H1 (cell line): ENCODE measurements at regions not wholly inside any gene's neighbourhood (a gene's known extent, or its start where the extent isn't known, plus 50 kb on each side); places are given as distances from the start of the nearest gene placed in this dataset.

Experiments used
- CTCF ChIA-PET: fragments of 300-600 bp; sonication (Branson Sonifier 250); formaldehyde crosslinking; loops from one replicate; lab custom pipeline; 2021; ENCODE audit not compliant: partially characterized antibody; lab: Charles Lee
- POLR2A ChIA-PET: fragments of 300-600 bp; sonication (Branson Sonifier 250); formaldehyde crosslinking; loops from one replicate; lab custom pipeline; 2021; ENCODE audit warnings: inconsistent platforms; ENCODE audit not compliant: partially characterized antibody; lab: Charles Lee
- DNase-seq, 2 experiments: peaks; one replicate each; pipeline versions ENCODE4 v3.0.0 to v3.0.0-alpha.2; 2010 to 2022; ENCODE audit warnings: low spot score in 2 of 2, low read depth in 1 of 2, mixed read lengths in 1 of 2
- FAIRE-seq: peaks from 2 replicates; lab custom pipeline; 2011; peaks lifted over from hg19 to GRCh38; lab: Jason Lieb, UNC
- H2AFZ ChIP-seq: 2 replicates; pipeline ENCODE4 v1.8.1; 2012; ENCODE audit warnings: low read length, inconsistent platforms
- H2AK5ac ChIP-seq: 2 replicates; pipeline ENCODE4 v1.6.1; 2013; ENCODE audit warnings: low read depth, low read length
- H2BK120ac ChIP-seq: replicated peaks from 2 replicates; pipeline ENCODE3; 2013; ENCODE audit warnings: low read depth, low read length, inconsistent platforms
- H2BK12ac ChIP-seq: 2 replicates; pipeline ENCODE4 v1.6.1; 2013; ENCODE audit warnings: low read depth, low read length
- H2BK15ac ChIP-seq: 2 replicates; pipeline ENCODE4 v1.6.1; 2013; ENCODE audit warnings: low read length
- H2BK20ac ChIP-seq: 2 replicates; pipeline ENCODE4 v1.6.1; 2013; ENCODE audit warnings: low read length
- H2BK5ac ChIP-seq: 2 replicates; pipeline ENCODE4 v1.6.1; 2013; ENCODE audit warnings: low read depth, low read length
- H3K14ac ChIP-seq: 2 replicates; pipeline ENCODE4 v1.6.1; 2013; ENCODE audit warnings: inconsistent platforms; ENCODE audit not compliant: insufficient read length
- H3K18ac ChIP-seq: 2 replicates; pipeline ENCODE4 v1.6.1; 2013; ENCODE audit warnings: low read length; ENCODE audit errors: extremely low read depth
- H3K23ac ChIP-seq: 2 replicates; pipeline ENCODE4 v1.6.1; 2013; ENCODE audit warnings: inconsistent platforms; ENCODE audit not compliant: insufficient read length
- H3K23me2 ChIP-seq: 2 replicates; pipeline ENCODE4 v1.6.1; 2013; ENCODE audit warnings: low read depth, low read length
- H3K27ac ChIP-seq: 2 replicates; pipeline ENCODE4 v1.6.1; 2011; ENCODE audit warnings: low read depth, low read length, inconsistent platforms
- H3K27me3 ChIP-seq, 4 experiments: replicated peaks in 1 of 4; 1 replicate in 1 of 4; 2 replicates in 3 of 4; pipeline versions ENCODE4 v1.6.1 to v1.8.1; 2011 to 2013; ENCODE audit warnings: low read length in 3 of 4, mild to moderate bottlenecking in 3 of 4, inconsistent platforms in 2 of 4, mixed read lengths in 2 of 4, moderate library complexity in 1 of 4; ENCODE audit not compliant: control insufficient read depth in 3 of 4, insufficient read depth in 3 of 4; ENCODE audit errors: extremely low read depth in 1 of 4
- H3K36me3 ChIP-seq, 4 experiments: 2 replicates each; pipeline versions ENCODE4 v1.6.1 to v1.8.1; 2011 to 2013; ENCODE audit warnings: mild to moderate bottlenecking in 4 of 4, low read length in 3 of 4, moderate library complexity in 2 of 4, control low read depth in 1 of 4, inconsistent platforms in 1 of 4; ENCODE audit not compliant: insufficient read depth in 4 of 4, control insufficient read depth in 2 of 4
- H3K4ac ChIP-seq: replicated peaks from 2 replicates; pipeline ENCODE3; 2013; ENCODE audit warnings: low read length, low read depth, mixed read lengths, inconsistent platforms; ENCODE audit not compliant: insufficient read length
- H3K4me1 ChIP-seq, 4 experiments: replicated peaks in 1 of 4; 1 replicate in 1 of 4; 2 replicates in 3 of 4; pipeline versions ENCODE4 v1.6.1 to v1.8.1; 2011 to 2013; ENCODE audit warnings: low read length in 3 of 4, inconsistent platforms in 2 of 4, mixed read lengths in 1 of 4; ENCODE audit not compliant: insufficient read depth in 4 of 4, control insufficient read depth in 3 of 4
- H3K4me2 ChIP-seq, 2 experiments: 2 replicates each; pipeline versions ENCODE4 v1.6.1 to v1.8.1; 2011 to 2013; ENCODE audit warnings: low read depth in 2 of 2, low read length in 2 of 2, control low read depth in 1 of 2, inconsistent platforms in 1 of 2, mild to moderate bottlenecking in 1 of 2; ENCODE audit not compliant: insufficient read depth in 1 of 2
- H3K4me3 ChIP-seq, 4 experiments: fragments of 200-600, 300-600 bp in 1 of 4; sonication (generic), shearing (Covaris generic), sonication (Bioruptor Twin) in 1 of 4; 2 replicates each; pipeline versions ENCODE4 v1.5.1 to v1.8.1; 2011 to 2016; ENCODE audit warnings: low read length in 4 of 4, low read depth in 3 of 4, control low read depth in 2 of 4, inconsistent platforms in 2 of 4, mild to moderate bottlenecking in 2 of 4, mixed read lengths in 1 of 4, moderate library complexity in 1 of 4; ENCODE audit not compliant: insufficient read depth in 2 of 4; ENCODE audit errors: extremely low read depth in 1 of 4
- H3K56ac ChIP-seq: replicated peaks from 2 replicates; pipeline ENCODE3; 2013; ENCODE audit warnings: low read depth, mild to moderate bottlenecking, mixed read lengths, low read length, inconsistent platforms; ENCODE audit not compliant: insufficient read length
- H3K79me1 ChIP-seq: 2 replicates; pipeline ENCODE4 v1.6.1; 2013; ENCODE audit warnings: low read depth, low read length, control low read depth
- H3K79me2 ChIP-seq, 2 experiments: 2 replicates each; pipeline versions ENCODE4 v1.6.1 to v1.8.1; 2012 to 2013; ENCODE audit warnings: low read length in 2 of 2, mild to moderate bottlenecking in 2 of 2, inconsistent platforms in 1 of 2; ENCODE audit not compliant: insufficient read depth in 2 of 2, control insufficient read depth in 1 of 2
- H3K9ac ChIP-seq, 4 experiments: replicated peaks in 1 of 4; 1 replicate in 1 of 4; 2 replicates in 3 of 4; pipeline versions ENCODE4 v1.6.1 to v1.8.1; 2011 to 2013; ENCODE audit warnings: low read depth in 3 of 4, low read length in 3 of 4, control low read depth in 2 of 4, mild to moderate bottlenecking in 2 of 4, moderate library complexity in 2 of 4, inconsistent platforms in 1 of 4; ENCODE audit errors: extremely low read depth in 1 of 4
- H3K9me3 ChIP-seq, 2 experiments: 2 replicates each; pipeline versions ENCODE4 v1.6.1 to v1.8.1; 2012 to 2013; ENCODE audit warnings: mild to moderate bottlenecking in 2 of 2, moderate library complexity in 2 of 2, control low read depth in 1 of 2, inconsistent platforms in 1 of 2, low read depth in 1 of 2, low read length in 1 of 2, mixed read lengths in 1 of 2; ENCODE audit not compliant: insufficient read depth in 2 of 2
- H4K20me1 ChIP-seq, 2 experiments: replicated peaks in 1 of 2; 2 replicates each; pipeline versions ENCODE3 to v1.8.1; 2011 to 2013; ENCODE audit warnings: inconsistent platforms in 2 of 2, low read length in 2 of 2, mild to moderate bottlenecking in 1 of 2; ENCODE audit not compliant: insufficient read depth in 2 of 2, control insufficient read depth in 1 of 2
- H4K5ac ChIP-seq: 2 replicates; pipeline ENCODE4 v1.6.1; 2013; ENCODE audit warnings: low read length, low read depth, mixed read lengths, inconsistent platforms; ENCODE audit not compliant: insufficient read length
- H4K8ac ChIP-seq: 2 replicates; pipeline ENCODE4 v1.8.0; 2013; ENCODE audit warnings: mild to moderate bottlenecking, moderate library complexity, low read length, inconsistent platforms; ENCODE audit not compliant: insufficient read depth; ENCODE audit errors: extremely low read depth
- H4K91ac ChIP-seq: replicated peaks from 2 replicates; pipeline ENCODE3; 2013; ENCODE audit warnings: low read length, mixed read lengths, inconsistent platforms; ENCODE audit not compliant: insufficient read length
- CEBPB ChIP-seq: IDR thresholded peaks from 2 replicates; pipeline ENCODE4 v1.6.1; 2012; ENCODE audit warnings: low read depth, low read length
- HDAC6 ChIP-seq: IDR thresholded peaks from one replicate; pipeline ENCODE4 v1.7.1; 2012; ENCODE audit warnings: low read depth, mild to moderate bottlenecking, inconsistent platforms, low read length, moderate library complexity
- KDM1A ChIP-seq: fragments of 200-600, 300-600 bp; sonication (generic); IDR thresholded peaks from 2 replicates; pipeline ENCODE4 v1.7.1; 2016; ENCODE audit warnings: mild to moderate bottlenecking, low read length, borderline replicate concordance
- KDM4A ChIP-seq: IDR thresholded peaks from one replicate; pipeline ENCODE4 v1.7.1; 2012; ENCODE audit warnings: low read depth, mild to moderate bottlenecking, moderate library complexity, low read length, inconsistent platforms; ENCODE audit not compliant: severe bottlenecking
- MAFK ChIP-seq: IDR thresholded peaks from 2 replicates; pipeline ENCODE4 v1.6.1; 2012; ENCODE audit warnings: low read depth, mild to moderate bottlenecking, improper control_type of control experiment, low read length
- POLR2A ChIP-seq, 2 experiments: IDR thresholded peaks; 1 replicate in 1 of 2; 2 replicates in 1 of 2; pipeline ENCODE4 v1.6.1; 2011; ENCODE audit warnings: low read depth in 2 of 2, low read length in 2 of 2, mild to moderate bottlenecking in 2 of 2; ENCODE audit errors: control extremely low read depth in 1 of 2
- POLR2AphosphoS5 ChIP-seq: IDR thresholded peaks from 2 replicates; pipeline ENCODE4 v1.6.1; 2011; ENCODE audit warnings: low read depth, low read length
- SP1 ChIP-seq: IDR thresholded peaks from 2 replicates; pipeline ENCODE4 v1.6.1; 2011; ENCODE audit warnings: low read depth, low read length
- WGBS, 2 experiments: shearing (Covaris generic) in 1 of 2; methylation state at CpG; one replicate each; pipeline versions ENCODE4 v1.1.6 to v1.1.7; 2013 to 2015; ENCODE audit warnings: low lambda C conversion rate in 2 of 2, mixed read lengths in 2 of 2, inconsistent platforms in 1 of 2, low coverage in 1 of 2, missing lambda C conversion rate in 1 of 2; ENCODE audit not compliant: insufficient replicate concordance in 2 of 2, insufficient coverage in 1 of 2, insufficient read length in 1 of 2; ENCODE audit errors: extremely low coverage in 1 of 2, missing lambda C conversion rate in 1 of 2; 5-methylcytosine and 5-hydroxymethylcytosine counted together

DNA sequence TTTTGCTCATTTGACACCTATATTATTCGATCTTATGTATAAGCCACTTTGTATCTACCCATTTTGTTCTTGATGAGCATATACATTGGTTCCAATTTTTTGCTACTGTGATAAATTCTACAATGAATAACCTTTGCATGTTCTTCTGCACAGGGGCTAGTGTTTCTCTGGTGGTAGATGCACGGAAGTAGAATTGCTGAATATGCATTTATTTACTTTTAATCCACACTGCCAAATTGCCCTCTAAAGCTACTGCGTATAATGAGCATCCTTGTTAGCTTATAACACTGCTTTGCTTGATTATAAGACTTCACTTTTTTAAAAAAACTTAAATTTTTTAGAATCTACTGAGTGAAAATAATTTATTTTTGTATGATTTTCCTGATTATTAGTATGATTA lies 84.2 kb upstream of the PIAS1 start:
- no peaks in the 10 kb centered on the region for H4K20me1 ChIP-seq
- H4K8ac ChIP-seq = no peak overlapping the region
- ChIA-PET POLR2A (no interaction called here), CTCF (no interaction called here)
- H3K18ac ChIP-seq = no peak overlapping the region
- no peak overlapping the region for H3K9ac ChIP-seq
- no peaks in the 10 kb centered on the region for H3K9me3 ChIP-seq
- DNase-seq = no peak
- no peak overlapping the region for H3K14ac ChIP-seq
- no peak overlapping the region for H3K4ac ChIP-seq
- peaks cover 9% of the 10 kb centered on the region; the same call in 1 of the 2 replicates for H3K23me2 ChIP-seq
- WGBS, 2 experiments = 97% methylated on average over 3 of the region's 3 CpGs; no CpG with 5 or more reads in 1 of the 2 experiments
- H3K27ac ChIP-seq = no peak overlapping the region
- H3K23ac ChIP-seq = no peak overlapping the region
- no peak overlapping the region for H2AK5ac ChIP-seq
- no peaks in the 10 kb centered on the region for H3K27me3 ChIP-seq
- H2AFZ ChIP-seq = no peak overlapping the region
- H4K91ac ChIP-seq = no peak overlapping the region
- no peak overlapping the region for H3K56ac ChIP-seq
- no peak overlapping the region for H3K4me2 ChIP-seq
- H3K79me1 ChIP-seq = no peaks in the 10 kb centered on the region
- H2BK5ac ChIP-seq = no peak overlapping the region
- H4K5ac ChIP-seq = no peak overlapping the region
- H3K4me1 ChIP-seq = peaks cover 3 to 12% (median 9%) of the 10 kb centered on the region in 4 experiments
- no peaks in the 10 kb centered on the region for H3K79me2 ChIP-seq
- H2BK12ac ChIP-seq = no peak overlapping the region
- no peak overlapping the region for H2BK120ac ChIP-seq
- FAIRE-seq = no peak
- no peak overlapping the region for H3K4me3 ChIP-seq
- no peak for TF ChIP-seq POLR2A (IDR thresholded peaks at IDR 0.05; ENCODE audit: control extremely low read depth in 1 of 2, low read depth in 2 of 2, low read length in 2 of 2)
- TF ChIP-seq KDM4A = no peak
- no peak for TF ChIP-seq HDAC6
- no peak for TF ChIP-seq KDM1A
- TF ChIP-seq POLR2AphosphoS5 = no peak
- no peak for TF ChIP-seq SP1
- no peak for TF ChIP-seq CEBPB
- peak; percentile 73 for TF ChIP-seq MAFK
- no peaks in the 10 kb centered on the region for H3K36me3 ChIP-seq
- no peak overlapping the region for H2BK15ac ChIP-seq
- H2BK20ac ChIP-seq = no peak overlapping the region
